ENCODE measurements at regions not wholly inside any gene's neighbourhood (a gene's known extent, or its start where the extent isn't known, plus 50 kb on each side); places are given as distances from the start of the nearest gene placed in this dataset.
"Not testable (repeated sequence)": the region's sequence is repeated elsewhere in the genome, so short reads cannot be mapped to it uniquely, and the experiment has no call there.

DNA sequence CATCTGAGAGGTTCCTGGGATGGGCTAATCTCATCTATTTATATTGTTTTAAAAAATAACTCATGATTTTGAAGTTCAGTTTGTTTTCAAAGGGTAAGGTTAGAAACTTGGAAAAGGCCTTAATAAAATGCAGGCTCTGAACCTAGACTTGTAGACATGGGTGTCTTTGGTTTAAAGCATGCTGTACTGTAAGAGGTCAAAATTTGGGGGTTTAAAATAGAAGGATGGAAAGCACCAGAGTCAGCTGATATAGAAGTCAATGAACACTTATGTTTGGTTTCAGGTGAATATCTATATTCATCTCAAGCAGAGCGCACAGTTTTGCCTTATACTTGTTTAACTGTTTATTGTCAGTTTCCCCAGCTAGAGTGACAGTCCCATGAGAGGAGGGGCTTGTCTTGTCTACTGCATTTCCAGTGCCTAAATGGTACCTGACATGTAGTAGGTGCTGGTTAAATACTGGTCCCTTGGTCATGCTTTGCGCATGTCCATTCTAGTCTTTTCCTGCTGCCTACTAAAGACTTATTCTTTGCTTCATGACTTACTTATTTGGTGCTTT is 112.3 kb upstream of the DTNBP1 start:
- DNase-seq (ENCODE audit: low spot score) = no peak

- DNase-seq (ENCODE audit: low spot score) = no peak
Measured at GRCh38 chr6:15773806-15774410, 111.1 kb upstream of the DTNBP1 start.

- no peak for DNase-seq (ENCODE audit: low spot score)
Measured at GRCh38 chr6:15770347-15771143, 107.7 kb upstream of the DTNBP1 start.

DNA sequence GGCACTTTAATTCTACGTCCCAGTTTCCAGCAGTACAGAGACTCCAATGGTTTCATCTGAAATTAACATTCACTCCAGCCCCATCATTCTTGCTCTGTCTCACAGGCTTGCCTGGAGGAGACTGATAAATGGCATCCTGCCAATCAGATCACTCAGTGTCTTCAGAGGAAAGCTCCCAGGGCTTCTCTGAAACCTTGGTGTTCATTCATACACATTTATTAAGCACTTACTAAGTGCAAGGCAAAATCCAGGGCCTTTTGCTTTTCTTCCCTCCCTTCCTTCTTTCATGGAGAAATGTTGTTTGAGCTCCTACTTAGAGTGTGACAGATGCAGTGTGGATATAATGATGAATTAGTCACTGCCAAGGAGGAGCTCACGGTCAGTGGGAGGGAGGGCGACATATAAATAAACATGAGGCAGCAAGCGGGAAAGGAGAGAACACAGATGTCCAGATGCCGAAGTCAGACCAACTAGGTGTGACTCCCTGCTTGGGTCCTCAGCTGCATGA is 106.7 kb upstream of the DTNBP1 start:
- DNase-seq (ENCODE audit: low spot score) = no peak

DNA sequence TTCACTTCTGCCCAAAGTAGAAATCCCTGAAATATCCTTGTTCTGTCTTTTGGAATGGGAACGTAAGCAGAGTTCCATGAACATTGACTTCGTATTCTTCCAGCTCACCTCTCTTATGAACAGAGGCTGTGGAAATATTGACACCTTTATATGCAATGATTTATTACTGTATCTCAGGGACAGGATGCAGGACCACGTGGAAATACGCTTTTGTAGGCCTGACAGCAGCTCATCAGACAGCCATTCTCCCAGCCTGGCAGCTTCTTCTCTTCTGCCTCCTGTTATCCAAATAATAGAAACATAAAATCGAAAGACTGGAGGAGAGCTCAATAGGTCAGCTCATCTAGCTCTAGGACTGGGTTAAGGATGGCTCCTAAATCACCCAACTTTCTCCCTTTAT is 106.2 kb upstream of the DTNBP1 start:
- no peak for DNase-seq (ENCODE audit: low spot score)

- peak; percentile 37 for DNase-seq (ENCODE audit: low spot score)
Measured at GRCh38 chr6:15763837-15764236, 101.0 kb upstream of the DTNBP1 start.

GRCh38 chr6:15763364-15763763 is 100.5 kb upstream of the DTNBP1 start:
- DNase-seq (ENCODE audit: low spot score) = no peak

GRCh38 chr6:15761045-15761502 is 98.2 kb upstream of the DTNBP1 start:
- no peak for DNase-seq (ENCODE audit: low spot score)

GRCh38 chr6:15758631-15759215 is 95.9 kb upstream of the DTNBP1 start:
- no peak for DNase-seq (ENCODE audit: low spot score)

DNA sequence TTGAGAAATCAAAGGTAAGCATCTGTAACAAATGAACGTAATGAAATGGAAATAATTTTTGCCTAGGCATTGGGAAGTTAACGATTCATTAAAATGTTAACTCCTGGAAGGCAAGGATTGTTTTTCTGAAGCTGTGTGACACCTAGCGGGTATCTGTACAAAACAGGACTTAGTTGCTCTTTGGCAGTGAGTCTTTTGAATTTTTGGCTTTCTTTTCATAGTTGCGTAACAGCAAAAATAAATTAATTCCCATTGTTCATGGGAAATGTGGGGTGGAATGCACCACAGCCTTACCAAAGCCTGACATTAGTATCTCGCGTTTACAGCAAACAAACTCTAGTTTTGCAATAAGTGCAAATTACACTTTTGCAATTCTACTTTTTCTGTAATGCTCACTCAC is 92.7 kb upstream of the DTNBP1 start:
- no peak for DNase-seq (ENCODE audit: low spot score)

DNA sequence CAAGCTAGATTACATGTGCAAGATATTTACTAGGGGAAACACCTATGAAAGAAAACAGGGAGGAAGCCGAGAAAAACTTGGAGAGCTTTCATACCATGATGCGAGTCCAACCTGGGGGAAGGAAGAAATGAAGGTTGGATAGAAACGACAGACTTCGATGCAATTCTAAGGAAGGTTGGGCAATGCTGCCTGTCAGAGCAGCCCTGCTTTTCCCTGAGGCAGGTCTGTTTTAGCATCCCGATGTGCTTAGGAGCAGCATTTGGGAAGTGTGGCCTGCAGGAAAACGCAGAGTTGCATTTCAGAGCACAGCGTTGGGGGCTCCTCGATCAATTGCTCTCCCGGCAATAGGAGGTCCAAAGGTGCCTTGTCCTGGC is 91.9 kb upstream of the DTNBP1 start:
- no peak for DNase-seq (ENCODE audit: low spot score)

DNA sequence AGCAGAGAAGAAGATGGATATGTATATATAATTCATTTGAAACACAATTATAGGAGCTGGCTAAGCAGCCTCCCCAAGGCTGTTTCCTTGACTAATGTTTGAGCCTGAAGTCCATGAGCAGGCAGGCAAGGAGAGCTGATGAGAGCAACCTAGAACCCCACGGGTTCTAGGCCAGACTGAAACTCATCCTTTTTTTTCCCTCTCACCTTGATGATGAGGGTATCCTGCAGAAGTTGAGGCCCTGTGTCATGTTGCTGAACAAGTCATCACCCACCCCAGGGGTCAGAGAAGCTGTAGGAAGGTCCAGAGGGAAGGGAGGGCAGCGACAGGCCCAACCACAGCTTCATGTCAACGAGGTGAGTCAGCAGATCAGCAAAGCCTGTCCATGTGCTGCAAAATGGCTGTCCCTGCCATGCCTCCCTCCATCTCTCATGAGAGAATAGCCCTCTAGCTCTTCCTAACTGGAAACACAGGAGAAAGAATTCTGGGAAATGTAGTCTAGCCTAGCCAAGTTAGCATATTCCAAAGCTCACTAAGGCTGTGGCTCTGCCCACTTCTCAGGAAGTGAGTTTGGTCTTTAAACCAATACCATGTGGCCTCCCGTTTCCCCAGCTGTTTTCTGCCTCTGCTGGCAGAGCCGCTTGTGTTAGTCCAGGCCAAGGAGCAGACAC is 91.3 kb upstream of the DTNBP1 start:
- no peak for DNase-seq (ENCODE audit: low spot score)

GRCh38 chr6:15752820-15753219 is 90.0 kb upstream of the DTNBP1 start:
- no peak for DNase-seq (ENCODE audit: low spot score)

- DNase-seq (ENCODE audit: low spot score) = no peak
Measured at GRCh38 chr6:15751721-15752350, 89.0 kb upstream of the DTNBP1 start.

DNA sequence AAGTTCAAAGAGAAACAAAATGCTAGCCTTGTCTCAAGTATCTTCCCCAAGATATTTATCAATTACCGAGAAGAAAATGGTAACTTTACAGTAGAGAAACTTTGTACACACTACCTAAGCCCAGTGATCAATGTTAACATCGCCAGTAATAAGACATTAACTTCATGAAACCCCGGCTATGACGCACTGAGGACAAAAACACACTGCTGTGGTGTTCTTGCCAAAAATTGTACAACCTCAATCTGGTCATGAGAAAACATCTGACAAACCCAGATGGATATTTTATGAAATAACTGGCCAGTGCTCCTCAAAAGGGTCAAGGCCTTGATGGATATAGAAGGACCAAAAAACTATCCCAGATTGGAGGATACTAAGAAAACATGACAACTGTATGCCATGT is 85.5 kb upstream of the DTNBP1 start:
- DNase-seq (ENCODE audit: low spot score) = no peak

DNA sequence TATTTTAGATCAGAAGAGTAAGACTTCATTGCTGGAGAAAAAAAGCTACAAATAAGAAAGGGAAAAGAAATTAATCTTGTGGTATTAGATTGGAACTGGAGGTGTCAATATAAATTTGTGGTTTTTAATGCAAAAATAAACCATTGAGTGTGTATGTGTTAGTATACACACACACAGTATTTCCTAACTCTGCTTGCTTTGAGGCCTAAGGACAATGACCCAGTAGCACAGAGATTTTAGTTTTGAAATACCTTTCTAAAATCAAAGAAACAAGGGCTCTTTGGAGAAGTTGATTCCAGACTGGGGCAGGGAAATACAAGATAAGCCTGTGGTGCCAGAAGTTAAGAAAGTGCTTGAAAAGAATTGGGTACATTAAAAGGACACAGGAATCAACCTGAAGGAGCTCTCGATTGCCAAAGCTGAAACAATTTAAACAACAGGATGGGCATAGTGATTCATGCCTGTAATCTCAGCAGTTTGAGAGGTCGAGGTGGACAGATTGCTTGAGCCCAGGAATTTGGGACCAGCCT is 84.6 kb upstream of the DTNBP1 start:
- no peak for DNase-seq (ENCODE audit: low spot score)

DNA sequence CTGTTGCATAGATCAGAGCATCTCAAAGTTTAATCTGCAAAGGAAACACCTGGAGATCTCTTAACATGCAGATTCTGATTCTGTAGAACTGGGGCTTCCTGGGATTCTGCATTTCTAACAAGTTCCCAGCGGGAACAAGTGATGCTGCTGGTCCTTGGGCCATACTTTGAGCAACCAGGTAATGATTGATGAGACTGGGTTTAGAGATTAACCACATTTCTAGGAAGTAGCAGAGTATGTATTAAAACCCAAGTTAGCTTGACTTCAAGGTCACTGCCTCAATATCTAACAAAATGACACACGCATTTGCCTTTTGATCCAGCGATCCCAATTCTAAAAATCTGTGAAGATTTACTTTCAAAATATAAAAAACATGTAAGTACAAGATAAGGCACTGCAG is 83.0 kb upstream of the DTNBP1 start:
- no peak for DNase-seq (ENCODE audit: low spot score)

- no peak for DNase-seq (ENCODE audit: low spot score)
Measured at GRCh38 chr6:15744818-15745402, 82.1 kb upstream of the DTNBP1 start.

DNA sequence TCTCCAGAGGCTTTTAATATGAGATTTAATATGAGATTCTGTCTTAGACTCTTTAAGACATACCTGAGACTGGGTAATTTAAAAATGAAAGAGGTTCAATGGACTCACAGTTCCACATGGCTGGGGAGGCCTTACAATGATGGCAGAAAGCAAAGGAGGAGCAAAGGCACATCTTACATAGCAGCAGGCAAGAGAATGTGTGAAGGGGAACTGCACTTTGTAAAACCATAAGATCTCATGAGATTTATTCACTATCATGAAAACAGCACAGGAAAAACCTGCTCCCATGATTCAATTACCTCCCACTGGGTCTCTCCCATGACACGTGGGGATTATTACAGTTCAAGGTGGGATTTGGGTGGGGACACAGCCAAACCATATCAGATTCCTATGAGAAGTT is 79.2 kb upstream of the DTNBP1 start:
- not testable (repeated sequence) for DNase-seq (ENCODE audit: low spot score)

GRCh38 chr6:15741405-15741804 is 78.6 kb upstream of the DTNBP1 start:
- DNase-seq (ENCODE audit: low spot score) = no peak

- no peak for DNase-seq (ENCODE audit: low spot score)
Measured at GRCh38 chr6:15739867-15740266, 77.0 kb upstream of the DTNBP1 start.
